Glutamatergic neuron (in vitro differentiated cells): ENCODE measurements at regions not wholly inside any gene's neighbourhood (a gene's known extent, or its start where the extent isn't known, plus 50 kb on each side); places are given as distances from the start of the nearest gene placed in this dataset.

ENCODE experiments used
- DNase-seq: peaks from one replicate; pipeline ENCODE4 v3.0.0; 2022
- H3K27ac Mint-ChIP-seq: one replicate; pipeline ENCODE4 v1.8.0; 2020; ENCODE audit warnings: mild to moderate bottlenecking, mixed read lengths, inconsistent platforms; ENCODE audit not compliant: unreplicated experiment
- H3K27me3 Mint-ChIP-seq: one replicate; pipeline ENCODE4 v1.8.0; 2020; ENCODE audit warnings: mild to moderate bottlenecking, moderate library complexity, mixed read lengths, inconsistent platforms; ENCODE audit not compliant: unreplicated experiment
- H3K36me3 Mint-ChIP-seq: one replicate; pipeline ENCODE4 v1.8.0; 2020; ENCODE audit warnings: mild to moderate bottlenecking, mixed read lengths, inconsistent platforms; ENCODE audit not compliant: unreplicated experiment
- H3K4me1 Mint-ChIP-seq: one replicate; pipeline ENCODE4 v1.8.0; 2020; ENCODE audit warnings: mild to moderate bottlenecking, low read depth, mixed read lengths, inconsistent platforms; ENCODE audit not compliant: unreplicated experiment
- H3K4me3 Mint-ChIP-seq: one replicate; pipeline ENCODE4 v1.8.0; 2020; ENCODE audit warnings: mild to moderate bottlenecking, mixed read lengths, inconsistent platforms; ENCODE audit not compliant: unreplicated experiment
- H3K9me3 Mint-ChIP-seq: one replicate; pipeline ENCODE4 v1.8.0; 2020; ENCODE audit warnings: mild to moderate bottlenecking, moderate library complexity, mixed read lengths, inconsistent platforms; ENCODE audit not compliant: unreplicated experiment
- TF ChIP-seq, protein P1 (sequence below): fragments of 200-600 bp; sonication (generic); IDR thresholded peaks from one replicate; pipeline ENCODE4 v1.5.0; 2021; ENCODE audit not compliant: partially characterized antibody, unreplicated experiment

DNA sequence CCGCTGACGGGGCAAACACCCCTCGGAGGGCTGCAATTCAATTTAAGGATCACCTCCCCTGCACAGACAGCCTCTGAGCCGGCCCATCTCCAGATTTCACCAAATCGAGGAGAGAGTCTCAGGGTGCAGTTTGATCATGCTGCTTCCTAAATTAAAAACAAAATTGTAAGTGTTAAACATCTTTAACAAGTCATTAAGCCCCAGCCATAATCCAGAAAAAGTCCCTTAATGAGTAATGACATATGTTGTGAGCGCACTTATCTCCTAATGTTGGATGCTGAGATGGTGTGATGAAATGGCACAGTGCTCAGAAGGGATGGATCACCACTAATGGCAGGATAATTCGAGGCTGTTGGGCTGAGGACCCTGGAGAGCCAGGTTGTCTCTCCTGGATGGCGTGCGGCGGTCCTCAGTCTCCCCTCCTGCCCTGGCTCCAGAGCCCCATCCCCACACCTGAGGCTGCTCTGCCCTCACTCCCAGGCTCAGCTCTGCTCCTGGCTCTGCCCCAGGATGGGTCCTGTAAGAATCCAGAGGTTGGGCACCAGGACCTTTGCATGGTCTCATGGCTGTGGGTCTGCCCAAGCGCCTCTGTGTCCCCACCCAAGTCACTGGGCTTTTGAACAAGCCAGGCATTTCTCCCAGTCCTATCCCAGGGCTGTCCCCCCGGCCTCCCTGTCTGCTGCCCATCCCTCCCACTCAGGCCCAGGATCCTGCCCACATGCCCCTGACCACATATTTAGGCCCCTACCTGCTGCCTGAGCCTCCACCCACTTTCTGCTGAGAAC is 224.4 kb upstream of the POU3F1 start:
- peaks cover 3% of the 10 kb centered on the region for H3K9me3 Mint-ChIP-seq
- no peak overlapping the region for H3K4me3 Mint-ChIP-seq
- H3K27me3 Mint-ChIP-seq = peaks cover 5% of the 10 kb centered on the region
- DNase-seq = no peak
- peaks cover 16% of the 10 kb centered on the region for H3K4me1 Mint-ChIP-seq
- TF ChIP-seq, protein P1, sequence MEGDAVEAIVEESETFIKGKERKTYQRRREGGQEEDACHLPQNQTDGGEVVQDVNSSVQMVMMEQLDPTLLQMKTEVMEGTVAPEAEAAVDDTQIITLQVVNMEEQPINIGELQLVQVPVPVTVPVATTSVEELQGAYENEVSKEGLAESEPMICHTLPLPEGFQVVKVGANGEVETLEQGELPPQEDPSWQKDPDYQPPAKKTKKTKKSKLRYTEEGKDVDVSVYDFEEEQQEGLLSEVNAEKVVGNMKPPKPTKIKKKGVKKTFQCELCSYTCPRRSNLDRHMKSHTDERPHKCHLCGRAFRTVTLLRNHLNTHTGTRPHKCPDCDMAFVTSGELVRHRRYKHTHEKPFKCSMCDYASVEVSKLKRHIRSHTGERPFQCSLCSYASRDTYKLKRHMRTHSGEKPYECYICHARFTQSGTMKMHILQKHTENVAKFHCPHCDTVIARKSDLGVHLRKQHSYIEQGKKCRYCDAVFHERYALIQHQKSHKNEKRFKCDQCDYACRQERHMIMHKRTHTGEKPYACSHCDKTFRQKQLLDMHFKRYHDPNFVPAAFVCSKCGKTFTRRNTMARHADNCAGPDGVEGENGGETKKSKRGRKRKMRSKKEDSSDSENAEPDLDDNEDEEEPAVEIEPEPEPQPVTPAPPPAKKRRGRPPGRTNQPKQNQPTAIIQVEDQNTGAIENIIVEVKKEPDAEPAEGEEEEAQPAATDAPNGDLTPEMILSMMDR = no peak
- no peaks in the 10 kb centered on the region for H3K36me3 Mint-ChIP-seq
- no peak overlapping the region for H3K27ac Mint-ChIP-seq

DNA sequence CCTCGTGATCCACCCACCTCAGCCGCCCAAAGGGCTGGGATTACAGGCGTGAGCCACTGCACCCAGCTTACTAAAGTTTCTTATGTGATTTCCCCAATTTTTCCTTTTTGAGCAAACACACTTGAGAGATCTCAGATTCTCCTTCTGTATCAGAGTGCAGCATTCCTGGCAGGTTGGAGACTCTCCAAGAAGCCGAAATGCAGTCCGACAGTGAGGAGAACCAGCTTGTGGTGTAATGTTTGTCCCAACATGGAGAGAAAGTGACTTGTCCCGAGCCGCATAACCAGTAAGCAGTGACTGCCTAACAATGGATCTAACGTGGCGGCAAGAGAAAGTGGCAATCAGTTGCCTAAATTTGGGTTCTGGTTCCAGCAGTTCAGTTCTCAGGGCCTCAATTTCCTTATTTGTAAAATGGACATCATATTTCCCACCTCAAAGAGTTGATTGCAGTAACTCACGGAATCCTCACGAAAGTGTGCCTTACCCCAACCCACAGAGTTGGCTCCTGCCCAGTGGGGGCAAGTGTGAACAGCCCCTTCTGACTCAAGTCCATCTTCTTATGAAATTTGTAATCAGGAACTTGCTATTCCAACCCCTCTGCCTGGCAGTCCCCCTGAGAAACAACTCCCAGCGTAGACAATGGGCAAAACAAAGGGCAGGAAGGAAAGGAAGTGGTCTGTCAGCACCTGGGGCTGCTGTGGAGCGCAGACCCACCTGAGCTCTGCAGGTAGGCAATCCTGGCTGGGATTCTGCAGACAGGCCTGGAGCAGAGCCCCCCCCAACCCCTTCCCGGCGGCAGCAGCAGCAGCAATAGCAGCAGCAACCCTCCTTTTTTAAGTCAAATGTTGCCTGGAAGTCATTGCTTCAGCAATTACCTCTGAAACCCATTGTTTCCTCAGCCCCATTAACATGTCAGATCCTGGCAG is 223.6 kb upstream of the POU3F1 start:
- Mint-ChIP-seq H3K4me1 (peaks cover 16% of the 10 kb centered on the region), H3K27me3 (peaks cover 7% of the 10 kb centered on the region), H3K27ac (no peak overlapping the region), H3K9me3 (peaks cover 3% of the 10 kb centered on the region), H3K4me3 (no peak overlapping the region), H3K36me3 (no peaks in the 10 kb centered on the region)
- TF ChIP-seq, protein P1 = no peak
- no peak for DNase-seq

DNA sequence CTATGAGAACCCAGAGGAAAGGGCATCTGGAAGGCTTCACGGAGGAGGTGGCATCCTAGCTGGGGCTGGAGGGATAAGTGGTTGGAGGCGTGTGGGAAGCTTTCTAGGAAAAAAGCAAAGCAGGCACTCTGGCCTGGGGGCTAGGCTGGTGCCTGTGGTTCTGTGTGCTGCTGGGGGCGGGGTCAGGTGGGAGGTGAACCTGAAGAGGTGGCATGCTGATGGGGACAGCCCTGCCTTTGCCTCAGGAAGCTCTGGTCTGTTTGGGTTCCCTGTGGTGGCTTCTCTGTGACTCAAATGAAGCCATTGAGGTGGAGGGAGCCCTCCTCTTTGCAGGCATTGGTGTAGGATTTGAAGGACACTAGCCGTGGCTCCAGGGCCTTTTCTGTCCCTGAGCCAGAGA is 221.6 kb upstream of the POU3F1 start:
- Mint-ChIP-seq H3K4me1 (peaks cover 11% of the 10 kb centered on the region), H3K36me3 (no peaks in the 10 kb centered on the region), H3K27ac (no peak overlapping the region), H3K9me3 (peaks cover 3% of the 10 kb centered on the region), H3K27me3 (peaks cover 7% of the 10 kb centered on the region), H3K4me3 (no peak overlapping the region)
- no peak for DNase-seq
- TF ChIP-seq, protein P1 = no peak

DNA sequence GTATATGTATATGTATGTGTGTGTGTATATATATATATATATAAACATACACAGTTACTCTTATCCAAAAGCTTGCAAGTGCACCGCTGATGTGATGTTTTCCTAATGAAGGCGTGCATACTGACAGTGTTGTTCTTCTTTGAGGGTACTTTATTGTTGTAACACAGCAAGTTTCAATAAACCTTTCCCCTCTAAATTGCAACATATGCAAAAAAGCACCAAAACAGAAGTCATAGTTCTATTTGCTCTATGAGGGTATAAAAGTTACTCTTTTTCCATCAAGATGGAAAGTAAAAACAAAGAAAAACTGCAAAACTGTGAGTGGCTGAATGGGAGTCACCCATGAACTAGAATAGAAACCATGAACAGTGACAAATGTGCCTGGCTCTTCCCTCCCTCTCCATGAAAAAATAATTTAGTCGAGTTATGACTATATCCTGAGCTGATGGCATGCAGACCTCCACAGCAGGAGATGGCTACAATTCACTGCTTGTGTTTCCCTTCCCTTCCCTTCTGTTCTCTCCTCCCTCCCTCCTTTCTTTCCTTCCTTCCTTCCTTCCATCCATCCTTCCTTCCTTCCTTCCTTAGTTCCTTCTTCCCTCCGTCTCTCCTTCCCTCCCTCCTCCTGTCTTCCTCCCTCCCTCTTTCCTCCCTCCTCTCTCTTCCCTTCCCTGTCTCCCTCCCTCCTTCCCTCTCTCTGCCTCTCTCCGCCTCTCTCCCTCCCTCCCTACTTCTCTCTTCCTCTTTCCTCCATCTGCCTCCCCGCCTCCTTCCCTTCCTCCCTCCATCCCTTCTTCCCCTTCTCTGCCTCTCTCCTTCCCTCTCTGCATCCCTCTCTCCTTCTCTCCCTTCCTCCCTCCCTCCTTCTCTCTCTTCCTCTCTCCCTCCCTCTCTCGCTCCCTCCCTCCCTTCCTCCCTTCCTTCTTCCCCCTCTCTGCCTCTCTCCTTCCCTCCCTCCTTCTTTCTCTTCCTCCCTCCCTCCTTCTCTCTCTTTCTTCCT is 220.7 kb upstream of the POU3F1 start:
- Mint-ChIP-seq H3K4me1 (peaks cover 4% of the 10 kb centered on the region), H3K36me3 (no peaks in the 10 kb centered on the region), H3K27ac (no peak overlapping the region), H3K9me3 (peaks cover 3% of the 10 kb centered on the region), H3K27me3 (peaks cover 7% of the 10 kb centered on the region), H3K4me3 (no peak overlapping the region)
- TF ChIP-seq, protein P1 = no peak
- DNase-seq = no peak
